K562 (cell line): ENCODE measurements at regions not wholly inside any gene's neighbourhood (a gene's known extent, or its start where the extent isn't known, plus 50 kb on each side); places are given as distances from the start of the nearest gene placed in this dataset.

ENCODE experiments used
- ATAC-seq: fragments of 200-7000 bp; cut with Tn5 transposase; 3 replicates; pipeline ENCODE4 v1.9.1; 2020; ENCODE audit warnings: moderate library complexity
- BruUV-seq: library from RNA; stranded (reverse); fragments of 400-500 nt; replicated peaks from 2 replicates; lab custom pipeline; 2021; lab: Mats Ljungman, UMichigan
- CTCF ChIA-PET: fragments of 300-600 bp; formaldehyde crosslinking; extraction: SDS; loops from one replicate; lab custom pipeline; 2021; ENCODE audit warnings: low intra/inter-chr PET ratio; lab: Yijun Ruan, JAX
- POLR2A ChIA-PET: fragments of 300-600, 350-650 bp; sonication (Branson Sonifier 250); formaldehyde crosslinking; extraction: SDS; loops from one replicate; lab custom pipeline; 2021; ENCODE audit warnings: antibody characterized with exemption, inconsistent platforms; lab: Yijun Ruan, JAX
- DNase-seq, 4 experiments: peaks; one replicate each; pipeline versions ENCODE4 v3.0.0 to v3.0.0-alpha.2; 2011 to 2018; ENCODE audit warnings: low spot score in 3 of 4, mixed read lengths in 3 of 4; ENCODE audit errors: extremely low read depth in 1 of 4
- FAIRE-seq: peaks from 2 replicates; lab custom pipeline; 2011; peaks lifted over from hg19 to GRCh38; lab: Jason Lieb, UNC
- H2AFZ ChIP-seq: 2 replicates; pipeline ENCODE4 v1.6.0; 2011; ENCODE audit warnings: low read depth, low read length, control low read depth, inconsistent platforms
- H3K27ac ChIP-seq: fragments of 200-600 bp; 3 replicates; pipeline ENCODE4 v1.8.0; 2011; ENCODE audit warnings: low read depth, mild to moderate bottlenecking, control low read depth, inconsistent platforms, low read length, moderate library complexity, mixed read lengths; ENCODE audit errors: extremely low read depth
- H3K27me3 ChIP-seq, 2 experiments: fragments of 300-600 bp in 1 of 2; 2 replicates in 1 of 2; 3 replicates in 1 of 2; pipeline versions ENCODE4 v1.6.0 to v1.8.0; 2011; ENCODE audit warnings: inconsistent platforms in 2 of 2, low read length in 2 of 2, mild to moderate bottlenecking in 1 of 2, mixed read lengths in 1 of 2, moderate library complexity in 1 of 2; ENCODE audit not compliant: control insufficient read depth in 2 of 2, insufficient read depth in 2 of 2
- H3K36me3 ChIP-seq: fragments of 300-600 bp; 3 replicates; pipeline ENCODE4 v1.8.0; 2011; ENCODE audit warnings: mild to moderate bottlenecking, low read length, inconsistent platforms; ENCODE audit not compliant: control insufficient read depth, insufficient read depth
- H3K4me1 ChIP-seq, 2 experiments: fragments of 200-600 bp in 1 of 2; replicated peaks in 1 of 2; 2 replicates in 1 of 2; 3 replicates in 1 of 2; pipeline versions ENCODE4 v1.5.1 to v1.8.0; 2011; ENCODE audit warnings: inconsistent platforms in 2 of 2, low read length in 2 of 2, mild to moderate bottlenecking in 1 of 2, mixed read lengths in 1 of 2, moderate library complexity in 1 of 2; ENCODE audit not compliant: control insufficient read depth in 2 of 2, insufficient read depth in 2 of 2
- H3K4me2 ChIP-seq: 2 replicates; pipeline ENCODE4 v1.6.1; 2011; ENCODE audit warnings: low read length, control low read depth, inconsistent platforms, mixed read lengths; ENCODE audit not compliant: insufficient read depth
- H3K4me3 ChIP-seq: fragments of 200-600 bp; sonication (generic), shearing (Covaris generic); 2 replicates; pipeline ENCODE4 v1.5.1; 2016; ENCODE audit warnings: control low read depth, inconsistent platforms
- H3K79me2 ChIP-seq: fragments of 200-600 bp; 3 replicates; pipeline ENCODE4 v1.8.0; 2011; ENCODE audit warnings: low read length, inconsistent platforms; ENCODE audit not compliant: control insufficient read depth, insufficient read depth
- H3K9ac ChIP-seq, 2 experiments: 2 replicates each; pipeline versions ENCODE4 v1.6.0 to v1.6.1; 2011; ENCODE audit warnings: low read depth in 2 of 2, low read length in 2 of 2, control low read depth in 1 of 2, inconsistent platforms in 1 of 2, mild to moderate bottlenecking in 1 of 2, mixed read lengths in 1 of 2; ENCODE audit not compliant: insufficient read depth in 1 of 2
- H3K9me1 ChIP-seq: one replicate; pipeline ENCODE4 v1.6.0; 2011; ENCODE audit warnings: inconsistent platforms, mild to moderate bottlenecking, low read length, moderate library complexity; ENCODE audit not compliant: control insufficient read depth, insufficient read depth
- H3K9me3 ChIP-seq: replicated peaks from 2 replicates; pipeline ENCODE4 v1.5.1; 2011; ENCODE audit warnings: low read depth, low read length, inconsistent platforms; ENCODE audit not compliant: control insufficient read depth, insufficient read depth
- H4K20me1 ChIP-seq: replicated peaks from 2 replicates; pipeline ENCODE4 v1.6.1; 2011; ENCODE audit warnings: low read length, inconsistent platforms, mixed read lengths; ENCODE audit not compliant: control insufficient read depth, insufficient read depth
- ATF2 ChIP-seq: sonication (generic); formaldehyde crosslinking; IDR thresholded peaks from 2 replicates; pipeline ENCODE4 v1.8.1; 2022; ENCODE audit warnings: missing genetic modification reagents
- BDP1 ChIP-seq: IDR thresholded peaks from 3 replicates; pipeline ENCODE4 v1.6.1; 2011; ENCODE audit not compliant: insufficient read length, insufficient read depth
- E2F4 ChIP-seq: sonication (generic); formaldehyde crosslinking; IDR thresholded peaks from 2 replicates; pipeline ENCODE4 v1.8.0; 2022; ENCODE audit warnings: mild to moderate bottlenecking, low read depth, missing genetic modification reagents
- FIP1L1 ChIP-seq: fragments of 200-400 bp; formaldehyde crosslinking; IDR thresholded peaks from 2 replicates; pipeline ENCODE4 v1.6.1; 2018; ENCODE audit warnings: mild to moderate bottlenecking, low read depth, low read length; ENCODE audit not compliant: poor library complexity, severe bottlenecking
- HDAC2 ChIP-seq: fragments of 450-650 bp; IDR thresholded peaks from 2 replicates; pipeline ENCODE4 v1.6.1; 2016; ENCODE audit warnings: mild to moderate bottlenecking
- HEY1 ChIP-seq: fragments of 250-450 bp; sonication (Bioruptor Pico); IDR thresholded peaks from 2 replicates; pipeline ENCODE4 v1.5.0; 2020; ENCODE audit warnings: mild to moderate bottlenecking, moderate library complexity, borderline replicate concordance
- KDM2B ChIP-seq: fragments of 250-450 bp; sonication (Bioruptor Pico); IDR thresholded peaks from 2 replicates; pipeline ENCODE4 v1.8.0; 2021; ENCODE audit warnings: mild to moderate bottlenecking, moderate library complexity
- RERE ChIP-seq: sonication (generic); formaldehyde crosslinking; IDR thresholded peaks from 2 replicates; pipeline ENCODE4 v1.8.0; 2023; ENCODE audit warnings: missing genetic modification reagents, mild to moderate bottlenecking, borderline replicate concordance
- SIRT6 ChIP-seq: IDR thresholded peaks from one replicate; pipeline ENCODE4 v1.6.1; 2012; ENCODE audit warnings: low read depth, mild to moderate bottlenecking, control low read depth, inconsistent platforms, low read length, moderate library complexity
- ZNF175 ChIP-seq: fragments of 200-800 bp; sonication (Bioruptor generic); IDR thresholded peaks from 2 replicates; pipeline ENCODE4 v1.6.1; 2016; ENCODE audit warnings: low read depth, mild to moderate bottlenecking, missing genetic modification characterization, missing compliant biosample characterization
- ZNF77 ChIP-seq: fragments of 250-450 bp; sonication (Bioruptor Pico); IDR thresholded peaks from 2 replicates; pipeline ENCODE4 v1.5.0; 2020
- ZSCAN29 ChIP-seq: fragments of 450-650 bp; IDR thresholded peaks from 2 replicates; pipeline ENCODE4 v1.6.1; 2017
- WGBS: fragments of 100-300 bp; shearing (Covaris generic); methylation state at CpG from one replicate; pipeline ENCODE4 v1.1.6; 2016; ENCODE audit warnings: low coverage, mixed read lengths; ENCODE audit not compliant: insufficient coverage; ENCODE audit errors: missing lambda C conversion rate; 5-methylcytosine and 5-hydroxymethylcytosine counted together
- in situ Hi-C: fragments of 300-500 bp; cut with MboI; formaldehyde crosslinking; loops from 4 replicates; pipeline ENCODE4 v1.15.0; 2018; ENCODE audit warnings: inconsistent platforms, mixed read lengths
- intact Hi-C: fragments of 100-400 bp; cut with micrococcal nuclease; formaldehyde crosslinking; loops from 2 replicates; pipeline ENCODE4 v1.14.2; 2022

GRCh38 chr3:106263546-106263945, 394.7 kb upstream of the CBLB start (continued):
- TF ChIP-seq RERE (CRISPR knock-in tag): no peak

- H3K36me3 ChIP-seq: no peaks in the 10 kb centered on the region
- no peak for FAIRE-seq
- H2AFZ ChIP-seq: no peak overlapping the region
- DNase-seq: no peak
- ChIA-PET POLR2A (no interaction called here), CTCF (no interaction called here)
- H3K9ac ChIP-seq: no peak overlapping the region
- H3K4me2 ChIP-seq: no peak overlapping the region
- H3K27me3 ChIP-seq: no peaks in the 10 kb centered on the region
- TF ChIP-seq KDM2B (CRISPR knock-in tag) (no peak), ZNF175 (CRISPR knock-in tag) (no peak), SIRT6 (no peak), FIP1L1 (no peak), HDAC2 (no peak), ZNF77 (CRISPR knock-in tag) (no peak), BDP1 (no peak), HEY1 (CRISPR knock-in tag) (no peak), E2F4 (CRISPR knock-in tag) (no peak), ATF2 (no peak), ZSCAN29 (no peak)
- H3K4me3 ChIP-seq: no peak overlapping the region
- BruUV-seq: no TSS peak
- intact Hi-C loops (no loop called here), in situ Hi-C loops (no loop called here)
- no peaks in the 10 kb centered on the region for H3K79me2 ChIP-seq
- H3K9me3 ChIP-seq: no peaks in the 10 kb centered on the region
- no peaks in the 10 kb centered on the region for H3K9me1 ChIP-seq
- WGBS: 0% methylated on average over 3 of the region's 3 CpGs
- no peak for ATAC-seq
- H3K4me1 ChIP-seq: no peaks in the 10 kb centered on the region
- H4K20me1 ChIP-seq: no peaks in the 10 kb centered on the region
- H3K27ac ChIP-seq: no peak overlapping the region
Measured at GRCh38 chr3:106265704-106266103, 396.9 kb upstream of the CBLB start.
